ENCODE measurements at regions not wholly inside any gene's neighbourhood (a gene's known extent, or its start where the extent isn't known, plus 50 kb on each side); places are given as distances from the start of the nearest gene placed in this dataset.
"Not testable (repeated sequence)": the region's sequence is repeated elsewhere in the genome, so short reads cannot be mapped to it uniquely, and the experiment has no call there.

- TF ChIP-seq YY1 (IDR thresholded peaks at IDR 0.05; ENCODE audit: insufficient read depth, insufficient read length), result no peak
- TF ChIP-seq ZNF274 (IDR thresholded peaks at IDR 0.05; ENCODE audit: low read depth, low read length), result no peak
- TF ChIP-seq SUZ12 (IDR thresholded peaks at IDR 0.05; ENCODE audit: extremely low read depth, insufficient read depth, insufficient read length), result no peak
- no peaks in the 10 kb centered on the region for H3K36me3 ChIP-seq (ENCODE audit: insufficient read depth, insufficient read length, low read length)
- no peaks in the 10 kb centered on the region for H3K4me1 ChIP-seq (ENCODE audit: insufficient read depth, insufficient read length)
- H3K9me3 ChIP-seq (ENCODE audit: insufficient read depth, low read length), result no peaks in the 10 kb centered on the region
- no peaks in the 10 kb centered on the region for H3K27me3 ChIP-seq (ENCODE audit: insufficient read depth, insufficient read length)
- DNase-seq (ENCODE audit: low read depth, low spot score), result no peak
- H3K9ac ChIP-seq (ENCODE audit: insufficient read length, low read depth), result no peak overlapping the region
- H3K4me3 ChIP-seq (ENCODE audit: insufficient read length, low read depth), result no peak overlapping the region
Observed at GRCh38 chrY:18904296-18904695, 130.8 kb upstream of the HSFY2 start.

GRCh38 chrY:18891994-18892393 lies 118.5 kb upstream of the HSFY2 start:
- TF ChIP-seq ZNF274 (IDR thresholded peaks at IDR 0.05; ENCODE audit: low read depth, low read length) (no peak), YY1 (IDR thresholded peaks at IDR 0.05; ENCODE audit: insufficient read depth, insufficient read length) (no peak), SUZ12 (IDR thresholded peaks at IDR 0.05; ENCODE audit: extremely low read depth, insufficient read depth, insufficient read length) (no peak)
- Histone ChIP-seq H3K9me3 (ENCODE audit: insufficient read depth, low read length) (no peaks in the 10 kb centered on the region), H3K36me3 (ENCODE audit: insufficient read depth, insufficient read length, low read length) (no peaks in the 10 kb centered on the region), H3K9ac (ENCODE audit: insufficient read length, low read depth) (no peak overlapping the region), H3K27me3 (ENCODE audit: insufficient read depth, insufficient read length) (no peaks in the 10 kb centered on the region), H3K4me3 (ENCODE audit: insufficient read length, low read depth) (no peak overlapping the region), H3K4me1 (ENCODE audit: insufficient read depth, insufficient read length) (no peaks in the 10 kb centered on the region)
- no peak for DNase-seq (ENCODE audit: low read depth, low spot score)

- no peaks in the 10 kb centered on the region for H3K27me3 ChIP-seq (ENCODE audit: insufficient read depth, insufficient read length)
- no peak for TF ChIP-seq SUZ12 (IDR thresholded peaks at IDR 0.05; ENCODE audit: extremely low read depth, insufficient read depth, insufficient read length)
- TF ChIP-seq ZNF274 (IDR thresholded peaks at IDR 0.05; ENCODE audit: low read depth, low read length), result no peak
- no peak for TF ChIP-seq YY1 (IDR thresholded peaks at IDR 0.05; ENCODE audit: insufficient read depth, insufficient read length)
- H3K4me1 ChIP-seq (ENCODE audit: insufficient read depth, insufficient read length), result no peaks in the 10 kb centered on the region
- no peak overlapping the region for H3K9ac ChIP-seq (ENCODE audit: insufficient read length, low read depth)
- no peak overlapping the region for H3K4me3 ChIP-seq (ENCODE audit: insufficient read length, low read depth)
- H3K36me3 ChIP-seq (ENCODE audit: insufficient read depth, insufficient read length, low read length), result no peaks in the 10 kb centered on the region
- H3K9me3 ChIP-seq (ENCODE audit: insufficient read depth, low read length), result no peaks in the 10 kb centered on the region
- no peak for DNase-seq (ENCODE audit: low read depth, low spot score)
Observed at GRCh38 chrY:18889548-18889947, 116.0 kb upstream of the HSFY2 start.

- H3K4me1 ChIP-seq (ENCODE audit: insufficient read depth, insufficient read length), result no peaks in the 10 kb centered on the region
- no peak overlapping the region for H3K9ac ChIP-seq (ENCODE audit: insufficient read length, low read depth)
- DNase-seq (ENCODE audit: low read depth, low spot score), result peak; percentile 36
- no peaks in the 10 kb centered on the region for H3K27me3 ChIP-seq (ENCODE audit: insufficient read depth, insufficient read length)
- H3K4me3 ChIP-seq (ENCODE audit: insufficient read length, low read depth), result no peak overlapping the region
- no peaks in the 10 kb centered on the region for H3K9me3 ChIP-seq (ENCODE audit: insufficient read depth, low read length)
- no peak for TF ChIP-seq SUZ12 (IDR thresholded peaks at IDR 0.05; ENCODE audit: extremely low read depth, insufficient read depth, insufficient read length)
- no peak for TF ChIP-seq YY1 (IDR thresholded peaks at IDR 0.05; ENCODE audit: insufficient read depth, insufficient read length)
- no peak for TF ChIP-seq ZNF274 (IDR thresholded peaks at IDR 0.05; ENCODE audit: low read depth, low read length)
- H3K36me3 ChIP-seq (ENCODE audit: insufficient read depth, insufficient read length, low read length), result no peaks in the 10 kb centered on the region
Observed at GRCh38 chrY:18884748-18885147, 111.2 kb upstream of the HSFY2 start.

GRCh38 chrY:18869145-18869544 lies 95.6 kb upstream of the HSFY2 start:
- H3K27me3 ChIP-seq (ENCODE audit: insufficient read depth, insufficient read length); H3K9me3 ChIP-seq (ENCODE audit: insufficient read depth, low read length); H3K36me3 ChIP-seq (ENCODE audit: insufficient read depth, insufficient read length, low read length); H3K9ac ChIP-seq (ENCODE audit: insufficient read length, low read depth); DNase-seq (ENCODE audit: low read depth, low spot score); H3K4me1 ChIP-seq (ENCODE audit: insufficient read depth, insufficient read length); H3K4me3 ChIP-seq (ENCODE audit: insufficient read length, low read depth): not testable (repeated sequence)

- H3K36me3 ChIP-seq (ENCODE audit: insufficient read depth, insufficient read length, low read length); H3K4me3 ChIP-seq (ENCODE audit: insufficient read length, low read depth); H3K27me3 ChIP-seq (ENCODE audit: insufficient read depth, insufficient read length); H3K9me3 ChIP-seq (ENCODE audit: insufficient read depth, low read length); DNase-seq (ENCODE audit: low read depth, low spot score); H3K9ac ChIP-seq (ENCODE audit: insufficient read length, low read depth); H3K4me1 ChIP-seq (ENCODE audit: insufficient read depth, insufficient read length): not testable (repeated sequence)
Observed at GRCh38 chrY:18866887-18867551, 93.5 kb upstream of the HSFY2 start.

GRCh38 chrY:18860856-18861255 lies 87.3 kb upstream of the HSFY2 start:
- DNase-seq (ENCODE audit: low read depth, low spot score); H3K36me3 ChIP-seq (ENCODE audit: insufficient read depth, insufficient read length, low read length); H3K27me3 ChIP-seq (ENCODE audit: insufficient read depth, insufficient read length); H3K4me3 ChIP-seq (ENCODE audit: insufficient read length, low read depth); H3K4me1 ChIP-seq (ENCODE audit: insufficient read depth, insufficient read length); H3K9me3 ChIP-seq (ENCODE audit: insufficient read depth, low read length); H3K9ac ChIP-seq (ENCODE audit: insufficient read length, low read depth): not testable (repeated sequence)

- DNase-seq (ENCODE audit: low read depth, low spot score); H3K9me3 ChIP-seq (ENCODE audit: insufficient read depth, low read length); H3K36me3 ChIP-seq (ENCODE audit: insufficient read depth, insufficient read length, low read length); H3K9ac ChIP-seq (ENCODE audit: insufficient read length, low read depth); H3K27me3 ChIP-seq (ENCODE audit: insufficient read depth, insufficient read length); H3K4me3 ChIP-seq (ENCODE audit: insufficient read length, low read depth); H3K4me1 ChIP-seq (ENCODE audit: insufficient read depth, insufficient read length): not testable (repeated sequence)
Observed at GRCh38 chrY:18858484-18859191, 85.1 kb upstream of the HSFY2 start.

- H3K27me3 ChIP-seq (ENCODE audit: insufficient read depth, insufficient read length); H3K9ac ChIP-seq (ENCODE audit: insufficient read length, low read depth); H3K4me1 ChIP-seq (ENCODE audit: insufficient read depth, insufficient read length); H3K4me3 ChIP-seq (ENCODE audit: insufficient read length, low read depth); H3K36me3 ChIP-seq (ENCODE audit: insufficient read depth, insufficient read length, low read length); DNase-seq (ENCODE audit: low read depth, low spot score); H3K9me3 ChIP-seq (ENCODE audit: insufficient read depth, low read length): not testable (repeated sequence)
Observed at GRCh38 chrY:18855184-18855583, 81.6 kb upstream of the HSFY2 start.

- not testable (repeated sequence) for H3K36me3 ChIP-seq (ENCODE audit: insufficient read depth, insufficient read length, low read length); H3K9me3 ChIP-seq (ENCODE audit: insufficient read depth, low read length); DNase-seq (ENCODE audit: low read depth, low spot score); H3K9ac ChIP-seq (ENCODE audit: insufficient read length, low read depth); H3K4me1 ChIP-seq (ENCODE audit: insufficient read depth, insufficient read length); H3K4me3 ChIP-seq (ENCODE audit: insufficient read length, low read depth); H3K27me3 ChIP-seq (ENCODE audit: insufficient read depth, insufficient read length)
Observed at GRCh38 chrY:18853323-18853722, 79.8 kb upstream of the HSFY2 start.

GRCh38 chrY:18836643-18837042 lies 63.1 kb upstream of the HSFY2 start:
- not testable (repeated sequence) for H3K27me3 ChIP-seq (ENCODE audit: insufficient read depth, insufficient read length); DNase-seq (ENCODE audit: low read depth, low spot score); H3K9me3 ChIP-seq (ENCODE audit: insufficient read depth, low read length); H3K4me3 ChIP-seq (ENCODE audit: insufficient read length, low read depth); H3K9ac ChIP-seq (ENCODE audit: insufficient read length, low read depth); H3K4me1 ChIP-seq (ENCODE audit: insufficient read depth, insufficient read length); H3K36me3 ChIP-seq (ENCODE audit: insufficient read depth, insufficient read length, low read length)
